Activated gamma-delta T cell treated with anti-CD3 and anti-CD28 coated beads, Interleukin-2, amount 50 U/mL, for 16 hours (primary cell): ENCODE measurements at regions not wholly inside any gene's neighbourhood (a gene's known extent, or its start where the extent isn't known, plus 50 kb on each side); places are given as distances from the start of the nearest gene placed in this dataset.

Source experiments
- DNase-seq: peaks from one replicate; pipeline ENCODE4 v3.0.0-alpha.2; 2020; ENCODE audit warnings: low read depth

DNA sequence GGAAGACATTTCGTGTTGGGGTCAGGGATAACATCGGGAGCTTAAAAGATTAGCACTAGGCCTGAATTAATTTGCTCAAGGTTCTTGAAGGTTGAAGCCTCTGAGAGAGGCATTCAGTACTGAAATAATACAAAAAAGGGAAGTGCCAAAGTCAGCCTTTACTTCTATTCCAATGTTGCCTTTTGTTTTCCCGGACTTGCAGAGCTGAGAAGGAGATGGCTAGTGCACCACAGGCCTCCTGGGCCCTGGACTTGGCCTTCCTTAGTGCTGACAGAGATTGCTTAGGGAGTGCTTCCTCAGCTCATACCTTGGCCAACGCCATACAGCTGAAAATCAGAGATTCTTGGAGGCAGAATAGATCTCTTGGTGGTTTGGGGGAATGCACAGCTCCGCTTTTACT lies 333.6 kb upstream of the TBL1XR1 start:
- DNase-seq: no peak

DNA sequence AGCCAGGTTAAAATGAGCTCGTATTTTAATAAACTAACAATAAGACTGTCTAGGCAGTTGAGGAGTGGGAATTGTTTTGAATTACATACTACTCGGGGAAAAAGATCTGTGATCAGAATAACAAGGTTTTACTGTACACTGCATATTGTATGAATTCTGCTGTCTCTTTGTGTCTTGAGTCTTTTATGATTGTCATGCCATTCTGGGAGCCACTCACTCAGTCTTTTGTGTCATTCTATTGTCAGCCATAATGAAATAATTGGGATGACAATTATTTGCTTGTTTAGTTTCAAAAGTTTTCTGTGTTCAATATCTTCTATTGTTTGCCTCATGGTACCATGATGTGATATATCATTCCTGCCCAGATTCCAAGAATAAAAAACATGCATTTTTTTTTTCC lies 339.6 kb upstream of the TBL1XR1 start:
- no peak for DNase-seq

DNA sequence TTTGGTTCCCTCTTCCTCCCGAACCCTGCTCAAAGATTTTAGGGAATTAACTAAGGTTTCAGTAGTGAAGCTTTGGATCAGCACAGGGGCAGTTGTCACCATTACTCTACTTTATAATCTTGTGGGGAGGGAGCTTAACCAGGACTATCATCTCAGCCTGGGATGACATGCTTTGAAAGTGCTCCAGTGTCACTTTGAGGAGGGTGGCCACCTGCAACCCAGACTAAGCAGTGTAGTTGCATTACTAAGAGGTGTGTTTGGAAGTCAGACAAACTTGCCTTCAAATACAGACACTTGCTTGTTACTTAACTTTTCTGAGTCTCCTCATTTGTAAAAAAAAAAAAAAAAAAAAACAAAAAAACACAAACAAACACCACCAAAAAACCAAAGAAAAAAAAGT lies 340.3 kb upstream of the TBL1XR1 start:
- DNase-seq: no peak

DNA sequence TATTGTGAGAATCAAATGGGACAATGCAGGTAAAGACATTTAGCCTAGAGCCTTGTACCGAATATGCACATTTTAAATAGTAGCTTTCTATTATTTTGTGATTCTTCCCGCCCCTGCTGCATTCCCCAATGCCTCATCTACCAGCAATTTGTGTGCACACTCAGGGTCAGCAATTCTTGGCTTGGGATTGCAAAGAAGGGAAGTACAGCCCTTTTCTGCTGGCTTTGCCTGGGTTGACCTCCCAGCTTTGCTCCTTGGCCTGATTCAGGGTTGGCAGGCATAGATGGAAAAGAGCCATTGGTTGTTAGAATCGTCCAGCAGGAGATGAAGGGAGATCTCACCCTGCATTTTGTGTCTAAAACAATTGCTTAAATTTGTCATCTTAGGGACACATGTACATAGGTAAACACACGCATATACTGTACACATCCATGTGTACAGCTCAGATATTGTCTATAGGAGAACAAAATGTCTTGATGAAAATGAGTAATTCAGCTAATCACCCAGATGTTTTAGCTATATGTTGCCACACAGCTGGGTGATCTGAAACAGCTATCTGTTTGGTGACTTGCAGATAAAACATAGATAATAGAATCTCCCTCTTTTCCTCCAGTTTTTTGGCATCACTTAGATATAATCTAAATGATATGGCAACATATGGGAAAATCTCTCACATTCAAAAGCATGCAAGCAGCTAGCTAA lies 340.9 kb upstream of the TBL1XR1 start:
- DNase-seq: no peak

DNA sequence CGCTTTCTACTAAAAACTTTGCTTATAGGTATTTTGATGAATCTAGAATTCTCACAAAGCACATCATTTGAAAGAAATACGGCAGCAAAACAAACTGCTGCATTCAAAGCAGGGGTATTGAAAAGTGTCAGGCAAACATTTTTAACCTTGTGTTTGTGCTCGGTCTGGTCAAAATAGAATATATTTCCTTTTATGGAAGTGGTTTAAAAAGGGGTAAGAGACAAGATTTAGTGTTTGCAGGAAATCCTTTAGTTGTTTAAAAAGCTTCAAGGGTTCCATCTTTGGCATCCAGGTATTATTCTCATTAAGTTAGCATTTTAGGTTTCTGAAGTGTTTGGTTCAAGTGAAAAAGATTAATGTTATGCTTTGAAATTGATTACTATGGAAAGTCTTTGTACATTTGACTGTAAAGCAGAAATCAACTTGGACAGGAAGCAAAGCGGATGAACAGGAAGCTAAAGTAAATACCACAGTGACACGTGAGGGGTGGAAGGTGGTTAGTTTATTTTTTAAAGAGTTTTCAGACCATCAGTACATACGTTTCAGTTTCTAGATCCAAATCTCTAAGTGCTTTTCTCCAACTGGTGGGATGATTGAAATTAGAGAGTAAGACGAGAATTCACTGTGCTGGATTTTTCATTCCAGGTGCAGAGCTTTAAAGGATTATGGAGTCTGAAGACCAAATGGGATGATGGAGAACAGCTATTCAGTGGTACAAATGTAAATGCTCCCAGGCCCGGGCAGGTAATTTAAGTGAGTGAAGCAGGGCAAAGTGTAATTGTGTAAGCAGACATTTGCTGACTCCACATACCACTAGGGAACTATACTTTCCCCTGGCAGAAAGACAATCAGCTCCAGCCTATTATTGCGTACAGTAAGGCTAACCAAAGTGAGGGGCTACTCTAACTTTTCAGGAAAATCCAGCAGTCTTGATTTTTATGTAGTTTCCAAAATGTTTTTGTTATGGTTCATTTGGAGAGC lies 341.8 kb upstream of the TBL1XR1 start:
- DNase-seq: no peak

DNA sequence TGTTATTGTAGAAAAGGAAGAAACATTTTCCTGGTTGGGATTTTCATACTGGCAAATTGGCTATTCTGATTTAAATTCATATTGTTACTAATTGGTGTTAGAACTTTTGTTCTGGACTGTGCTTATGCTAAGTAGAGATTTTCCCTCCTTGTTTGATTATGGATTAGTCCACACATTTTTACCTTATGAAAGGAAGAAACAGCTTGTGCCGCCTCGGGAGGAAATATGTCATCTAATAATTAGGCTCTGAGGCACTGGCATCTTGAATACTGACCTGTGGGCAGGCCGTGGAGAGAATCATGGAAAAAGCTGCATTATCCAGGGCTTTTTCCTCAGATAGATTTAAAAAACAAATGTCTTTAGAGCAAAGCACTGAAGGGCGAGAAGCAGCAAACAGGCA lies 344.3 kb upstream of the TBL1XR1 start:
- no peak for DNase-seq

DNA sequence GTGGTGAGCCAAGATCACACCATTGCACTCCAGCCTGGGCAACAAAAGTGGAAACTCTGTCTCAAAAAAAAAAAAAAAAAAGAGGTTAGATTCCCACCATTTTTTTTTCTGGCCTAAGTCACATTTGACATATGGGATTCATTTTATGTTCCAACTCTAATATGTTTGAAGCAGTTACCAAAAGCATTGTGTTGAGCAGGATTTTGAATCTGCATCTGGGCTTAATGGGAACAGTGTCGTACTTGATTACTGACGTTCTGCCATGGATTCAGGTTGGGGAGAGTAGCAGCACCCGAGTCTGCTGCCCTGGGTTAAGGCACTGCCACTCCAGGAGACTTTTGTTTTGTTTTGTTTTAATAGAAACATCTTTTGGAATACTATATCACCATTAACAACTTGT lies 348.7 kb upstream of the TBL1XR1 start:
- DNase-seq: no peak

DNA sequence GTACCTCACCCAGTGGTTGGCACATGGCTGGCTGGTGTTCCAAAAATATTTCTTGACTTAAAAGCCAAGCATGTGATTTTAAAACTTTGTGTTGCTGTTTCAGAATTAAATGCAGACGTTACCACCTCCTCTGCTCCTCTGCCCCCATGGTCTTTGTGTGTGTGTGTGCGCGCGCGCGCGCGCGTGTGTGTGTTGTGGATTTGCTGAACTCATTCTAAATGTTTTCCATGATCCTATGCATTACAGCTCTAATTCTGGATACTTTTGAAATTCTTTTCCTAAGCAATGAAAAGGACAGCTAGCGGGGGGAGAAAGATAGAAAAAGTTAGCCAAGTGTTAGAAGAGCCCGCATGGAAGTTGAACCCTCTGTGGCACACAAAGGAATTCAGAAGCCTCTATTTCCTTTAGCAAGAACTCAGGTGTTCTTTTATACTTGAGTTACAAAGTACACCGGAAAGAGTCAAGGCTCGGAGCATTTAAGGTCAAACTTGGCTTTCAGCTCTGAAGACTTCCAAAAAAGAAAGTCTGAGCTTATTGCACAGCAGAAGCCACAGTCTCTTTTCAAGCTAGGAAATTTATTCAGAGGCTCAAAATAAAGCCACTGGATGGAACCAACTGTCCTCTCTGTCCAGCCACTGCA lies 350.5 kb upstream of the TBL1XR1 start:
- no peak for DNase-seq

DNA sequence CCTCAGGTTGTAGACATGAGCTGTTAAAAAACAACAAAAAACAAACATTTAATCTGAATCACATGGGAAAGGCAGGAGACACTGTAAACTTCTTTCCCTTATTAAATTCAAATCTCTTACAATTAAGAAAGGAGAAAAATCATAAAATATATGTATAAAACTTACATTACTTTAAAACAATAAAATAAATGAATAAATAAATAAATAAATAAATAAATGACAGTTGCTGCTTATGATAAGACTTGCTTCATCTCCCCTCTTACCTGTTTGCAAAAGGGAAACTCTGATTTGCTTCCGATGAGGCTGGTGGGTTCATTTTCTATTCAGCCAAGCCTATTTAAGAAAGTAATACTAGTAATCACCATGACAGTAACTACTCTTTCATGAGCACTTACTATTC lies 353.4 kb upstream of the TBL1XR1 start:
- DNase-seq: no peak

DNA sequence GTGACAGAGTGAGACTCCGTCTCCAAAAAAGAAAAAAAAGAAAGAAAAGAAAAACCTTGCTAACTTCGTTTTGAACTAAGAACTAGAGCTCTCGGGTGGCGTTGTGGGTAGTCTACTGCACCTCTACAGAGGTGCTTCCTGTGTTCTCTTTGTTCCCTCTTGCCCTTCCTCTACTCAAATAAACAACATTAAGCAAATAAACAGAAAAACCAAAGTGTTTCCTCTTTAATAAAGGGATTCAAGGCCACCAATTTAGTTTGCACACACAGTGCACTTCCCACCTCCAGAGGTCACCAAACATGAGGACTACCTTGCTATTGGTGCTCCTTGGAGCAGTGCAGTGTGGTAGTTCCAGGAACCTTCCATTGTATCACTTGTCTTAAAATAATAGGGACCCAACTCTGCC lies 354.2 kb upstream of the TBL1XR1 start:
- no peak for DNase-seq

DNA sequence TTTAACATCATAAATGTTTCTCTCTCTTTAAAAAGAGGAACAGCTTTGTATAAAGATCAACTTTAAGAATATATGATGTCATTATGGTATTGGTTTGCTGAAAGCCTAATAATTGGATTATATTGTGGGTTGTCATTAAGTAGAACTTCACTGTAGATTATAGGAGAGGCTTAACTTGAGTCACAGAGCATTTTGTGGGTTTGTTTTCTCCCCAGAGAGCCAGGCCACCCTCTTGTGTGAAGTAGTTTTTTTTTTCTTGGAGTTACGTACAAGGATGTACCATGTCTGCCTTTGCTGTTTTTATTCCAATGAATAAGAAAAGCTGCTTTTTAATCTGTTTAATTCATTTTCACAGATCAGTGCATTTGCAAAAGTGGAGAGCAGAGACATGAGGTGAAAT lies 354.8 kb upstream of the TBL1XR1 start:
- DNase-seq: no peak

DNA sequence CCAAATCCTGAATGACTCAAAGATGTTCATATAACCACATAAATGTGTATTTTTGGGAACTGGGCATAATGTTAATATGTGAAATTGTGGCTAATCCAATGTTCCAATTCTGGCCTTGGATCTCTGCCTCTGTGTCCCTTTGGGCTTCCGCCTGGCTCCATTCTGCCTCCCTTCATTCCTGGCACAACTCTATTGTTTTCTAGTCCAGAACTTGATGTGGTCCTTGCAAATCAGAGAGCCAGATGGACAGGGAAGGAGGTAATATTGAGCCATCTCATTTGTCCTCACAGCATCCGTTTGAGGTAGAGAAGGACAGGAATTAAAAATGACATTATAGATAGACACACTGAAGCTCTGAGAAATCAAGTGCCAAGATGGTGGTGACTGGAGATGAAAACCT lies 355.7 kb upstream of the TBL1XR1 start:
- DNase-seq: no peak

DNA sequence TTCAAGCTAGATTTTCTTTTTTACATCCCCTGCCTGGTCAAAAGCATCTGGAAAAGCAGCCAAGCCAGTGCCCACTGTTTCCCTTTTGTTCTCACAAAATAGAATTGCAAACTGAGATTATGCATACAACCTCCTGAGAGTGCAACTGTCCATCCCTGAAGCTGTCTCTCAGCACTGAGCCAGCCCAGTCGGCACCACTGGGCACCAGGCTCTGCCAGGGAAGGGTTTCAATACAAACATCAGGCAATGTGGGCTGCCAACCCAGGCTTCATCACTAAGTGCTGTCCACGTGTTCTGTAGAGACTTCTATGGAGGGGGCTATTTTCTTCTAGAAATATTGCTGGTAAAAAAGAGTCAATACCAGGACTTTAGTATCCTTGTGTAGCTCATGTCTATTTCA lies 356.3 kb upstream of the TBL1XR1 start:
- DNase-seq: no peak

DNA sequence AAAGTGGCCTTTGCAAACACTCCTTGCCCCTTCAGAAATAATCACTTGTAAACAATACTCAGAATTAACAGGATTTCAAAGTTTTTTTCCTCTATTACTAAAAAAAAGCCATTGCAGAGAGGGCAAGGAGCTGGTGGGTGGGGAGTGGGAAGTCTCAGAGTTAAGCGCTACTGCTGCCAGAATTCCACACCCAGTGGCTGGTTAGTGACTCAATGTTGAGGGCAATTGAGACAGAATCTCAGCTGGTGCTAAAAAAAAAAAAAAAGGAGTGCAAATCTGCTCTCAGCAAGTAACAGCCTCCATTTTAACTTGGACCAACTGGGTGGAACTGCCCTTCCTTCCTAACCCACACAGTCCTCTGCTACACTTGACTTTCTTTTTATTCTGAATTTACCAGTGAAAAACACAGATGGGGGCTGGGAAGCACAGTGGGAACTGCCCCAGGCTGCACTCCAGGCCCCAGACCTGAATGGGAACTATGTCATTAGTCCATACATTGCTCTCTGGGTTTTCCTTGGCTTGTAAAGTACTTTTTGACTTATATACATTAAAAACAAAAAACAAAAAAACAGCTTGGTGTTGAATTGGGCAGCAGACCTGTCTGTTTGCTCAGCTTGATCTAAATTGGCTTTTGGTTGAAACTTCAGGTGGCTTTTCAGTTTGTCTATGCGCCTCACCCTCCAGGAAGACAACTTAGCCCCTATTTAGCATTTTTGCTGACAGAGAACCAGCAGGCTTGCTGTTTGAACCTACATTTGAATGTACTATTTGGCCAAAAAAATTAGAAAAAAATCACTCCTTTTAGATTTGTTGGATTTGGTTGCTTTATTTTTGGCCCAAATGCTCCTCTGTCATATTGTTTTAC lies 357.8 kb upstream of the TBL1XR1 start:
- no peak for DNase-seq

DNA sequence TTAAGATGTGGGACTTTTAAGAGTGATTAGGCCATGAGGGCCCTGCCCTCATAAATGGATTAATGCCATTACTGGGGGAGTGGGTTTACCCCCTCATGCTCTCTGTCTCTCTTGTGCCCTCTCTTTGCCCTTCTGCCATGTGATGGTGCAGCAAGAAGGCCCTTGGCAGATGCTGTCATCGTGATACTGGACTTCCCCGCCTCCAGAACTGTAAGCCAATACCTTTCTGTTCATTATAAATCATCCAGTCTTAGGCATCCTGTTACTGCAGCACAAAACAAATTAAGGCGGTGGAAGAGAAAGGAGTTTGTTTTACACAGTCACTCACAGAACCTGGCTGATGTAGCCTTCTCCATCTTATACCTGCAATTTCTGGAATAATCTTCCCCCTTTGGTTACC lies 360.3 kb upstream of the TBL1XR1 start:
- no peak for DNase-seq

DNA sequence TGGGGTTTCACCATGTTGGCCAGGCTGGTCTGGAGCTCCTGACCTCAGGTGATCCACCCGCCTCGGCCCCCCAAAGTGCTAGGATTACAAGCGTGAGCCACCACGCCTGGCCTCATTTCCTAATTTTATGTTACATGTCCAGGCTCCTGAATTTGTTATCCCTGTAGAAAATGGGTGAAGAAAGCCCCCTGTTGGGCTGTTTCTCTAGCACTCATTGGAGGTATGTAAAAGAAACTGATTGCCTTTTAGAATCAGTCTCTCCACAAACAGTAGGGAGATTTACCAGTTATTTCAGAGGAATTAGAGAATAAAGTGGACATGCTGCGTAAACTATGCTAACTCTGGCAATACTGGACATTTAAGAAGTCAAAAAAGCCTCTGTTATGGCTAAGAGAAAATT lies 364.1 kb upstream of the TBL1XR1 start:
- no peak for DNase-seq

DNA sequence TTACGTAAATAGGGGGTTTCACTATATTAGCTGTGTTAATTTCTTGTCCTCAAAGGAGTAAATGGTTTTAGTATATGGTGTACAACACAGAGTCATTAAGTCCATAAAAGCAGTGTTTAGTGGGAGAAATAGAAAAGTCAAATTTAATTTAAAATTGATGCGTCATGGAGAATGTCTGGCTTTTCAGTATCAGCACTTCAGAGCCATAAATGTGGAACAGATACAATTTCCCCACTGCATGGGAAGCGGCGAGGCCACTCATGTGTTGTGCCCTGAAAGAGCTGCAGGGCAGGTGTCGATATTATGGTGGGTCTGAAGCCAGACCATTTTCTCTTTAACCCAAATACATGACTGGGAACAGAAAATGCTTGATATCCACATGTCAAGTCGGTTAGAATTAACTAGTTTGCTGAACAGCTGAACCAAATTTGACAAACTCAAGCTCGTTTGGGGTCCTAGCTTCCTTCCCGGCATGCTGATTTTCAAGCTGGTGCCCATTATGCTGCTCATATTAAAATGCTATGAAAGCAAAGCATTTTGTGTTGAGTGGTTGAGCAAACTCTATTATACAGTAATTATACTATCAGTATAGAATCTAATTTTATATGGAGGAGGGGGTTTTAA lies 364.6 kb upstream of the TBL1XR1 start:
- DNase-seq: no peak

DNA sequence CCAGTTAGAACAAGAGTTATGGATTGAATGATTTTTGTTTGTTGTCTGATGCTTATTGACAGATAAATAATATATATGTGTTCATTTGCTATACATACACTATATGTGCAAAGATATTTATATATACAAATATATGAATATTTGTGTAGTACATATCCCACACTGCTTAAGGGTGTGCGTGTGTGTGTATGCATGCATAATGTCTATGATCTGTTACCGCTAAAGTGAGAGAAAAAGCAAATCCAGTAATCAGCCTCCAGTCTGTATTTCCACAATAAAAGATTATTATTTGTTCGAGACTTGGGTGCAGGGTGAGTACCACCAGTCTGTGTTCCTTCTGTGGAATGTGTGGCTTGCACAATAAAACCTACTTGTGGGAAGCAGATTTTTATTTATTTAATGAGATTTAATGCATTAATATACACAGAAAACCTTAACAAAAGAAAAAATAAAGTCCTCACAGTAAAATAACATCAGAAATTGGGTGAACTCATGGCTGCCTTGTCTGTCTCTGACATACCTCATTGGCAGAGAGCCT lies 366.0 kb upstream of the TBL1XR1 start:
- DNase-seq: no peak

DNA sequence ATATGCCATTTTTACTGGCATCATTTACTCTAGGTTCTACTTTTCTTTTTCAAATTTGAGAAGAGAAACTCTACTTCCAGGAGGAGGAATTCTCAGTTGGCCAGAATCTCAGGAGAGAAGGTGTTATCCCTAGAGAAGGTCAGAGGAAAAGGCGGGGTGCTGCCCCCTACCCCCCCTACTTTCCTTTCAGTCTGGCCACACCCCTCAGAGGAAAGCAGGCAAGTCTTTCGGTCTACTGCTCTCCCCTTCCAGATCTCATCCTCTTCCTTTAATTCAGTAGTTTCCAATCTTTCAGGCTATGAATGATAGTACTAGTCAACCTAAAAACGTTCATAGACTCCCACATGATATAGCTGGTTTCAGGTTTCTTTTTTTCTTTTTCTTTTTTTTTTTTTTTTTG lies 366.5 kb upstream of the TBL1XR1 start:
- no peak for DNase-seq

DNA sequence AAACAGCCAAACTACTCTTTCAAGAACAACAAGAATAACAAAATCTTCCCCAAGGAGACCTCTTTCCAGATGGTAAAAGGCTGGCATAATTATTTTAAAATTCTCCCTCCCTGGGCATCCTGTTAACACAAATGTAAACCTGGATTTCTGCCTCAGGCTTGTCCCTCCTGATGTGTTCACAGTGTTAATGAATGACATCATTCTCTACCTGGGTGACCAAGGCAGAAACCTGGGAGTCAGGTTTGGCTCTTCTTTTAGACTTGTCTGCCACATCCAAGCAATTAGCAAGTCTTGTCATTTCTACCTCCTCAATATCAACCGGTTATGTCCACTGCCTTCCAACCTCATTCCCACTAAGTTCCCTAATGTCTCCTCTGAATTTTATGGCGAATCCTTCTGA lies 368.7 kb upstream of the TBL1XR1 start:
- DNase-seq: no peak

DNA sequence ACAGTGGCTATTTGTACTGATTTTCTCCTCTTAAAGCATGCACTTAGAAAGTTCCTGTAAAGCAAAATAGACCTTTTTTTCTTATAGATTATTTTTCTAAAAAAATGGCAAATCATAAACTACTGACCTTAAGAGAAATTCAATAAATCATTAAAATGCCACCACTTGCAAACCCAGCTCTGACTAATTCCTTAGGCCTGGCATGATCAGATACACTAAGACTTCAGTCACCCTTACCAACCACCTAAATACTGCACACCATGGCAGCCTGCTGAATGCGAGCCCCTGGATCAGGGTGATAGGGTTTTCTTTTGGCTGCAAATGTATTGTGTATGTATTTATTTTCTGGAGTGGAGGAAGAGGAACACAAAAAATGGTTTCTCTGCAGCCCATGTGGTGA lies 370.6 kb upstream of the TBL1XR1 start:
- DNase-seq: no peak
